SH-SY5Y (cell line): ENCODE measurements at regions not wholly inside any gene's neighbourhood (a gene's known extent, or its start where the extent isn't known, plus 50 kb on each side); places are given as distances from the start of the nearest gene placed in this dataset.

Source experiments
- GATA2 ChIP-seq: IDR thresholded peaks from 2 replicates; pipeline ENCODE4 v1.6.1; 2011; ENCODE audit warnings: mild to moderate bottlenecking, low read depth, low read length
- GATA3 ChIP-seq: IDR thresholded peaks from 2 replicates; pipeline ENCODE4 v1.6.1; 2011; ENCODE audit warnings: low read depth, mild to moderate bottlenecking, low read length, moderate library complexity

DNA sequence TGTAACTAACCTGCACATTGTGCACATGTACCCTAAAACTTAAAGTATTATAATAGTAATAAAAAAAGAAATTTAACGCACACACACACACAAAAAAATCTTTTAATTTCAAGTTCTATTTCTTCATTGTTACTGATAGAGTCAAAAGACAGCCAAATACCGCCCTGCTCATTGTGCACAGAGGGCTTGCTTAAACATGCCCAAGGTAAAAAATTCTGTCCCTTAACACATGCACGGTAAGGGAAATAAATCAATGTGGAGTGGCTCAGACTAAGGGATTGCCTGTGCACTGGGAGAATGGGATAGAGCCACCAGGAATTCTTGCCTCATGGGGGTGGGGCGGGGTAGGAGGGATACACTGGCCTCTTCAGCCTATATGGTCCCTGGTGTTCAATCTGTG, 468.0 kb downstream of the NUP35 start:
- no peak for TF ChIP-seq GATA2
- TF ChIP-seq GATA3 = no peak

DNA sequence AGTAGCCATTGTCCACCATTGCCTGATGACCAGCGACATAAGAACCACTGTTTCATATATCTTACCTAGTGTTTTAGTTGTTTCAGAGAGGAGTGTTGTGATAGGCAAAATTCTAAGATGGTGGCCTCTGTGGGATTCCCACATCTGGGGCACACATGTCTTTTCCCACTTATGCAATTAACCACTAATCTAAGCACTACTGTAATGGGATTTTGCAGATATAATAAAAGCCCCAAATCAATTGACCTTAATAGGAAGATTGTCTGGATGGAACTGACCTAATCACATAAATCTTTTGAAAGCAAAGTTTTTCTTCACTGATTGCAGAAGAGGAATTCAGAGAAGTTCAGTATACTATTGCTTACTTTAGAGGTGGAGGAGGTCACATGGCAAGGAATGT, 469.9 kb downstream of the NUP35 start:
- TF ChIP-seq GATA2 = no peak
- TF ChIP-seq GATA3 = no peak

DNA sequence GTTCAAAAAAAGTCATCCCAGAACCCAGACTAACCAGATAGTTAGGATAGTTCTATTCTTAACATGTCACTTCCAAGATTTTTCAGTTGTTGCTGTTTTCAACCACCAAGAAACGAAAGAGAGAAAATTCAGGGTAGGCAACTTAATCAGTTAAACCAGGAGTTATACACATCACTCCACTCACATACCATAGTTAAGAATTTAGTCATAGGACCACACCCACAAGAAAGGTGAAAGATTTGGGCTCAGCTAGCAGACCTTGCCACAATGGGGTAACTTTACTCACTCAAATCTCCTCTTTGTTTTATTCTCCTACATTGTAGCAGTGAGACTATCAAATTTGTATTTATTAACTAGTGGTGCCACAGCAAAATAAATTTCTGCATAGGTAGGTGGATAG, 473.6 kb downstream of the NUP35 start:
- TF ChIP-seq GATA3 (no peak), GATA2 (no peak)

DNA sequence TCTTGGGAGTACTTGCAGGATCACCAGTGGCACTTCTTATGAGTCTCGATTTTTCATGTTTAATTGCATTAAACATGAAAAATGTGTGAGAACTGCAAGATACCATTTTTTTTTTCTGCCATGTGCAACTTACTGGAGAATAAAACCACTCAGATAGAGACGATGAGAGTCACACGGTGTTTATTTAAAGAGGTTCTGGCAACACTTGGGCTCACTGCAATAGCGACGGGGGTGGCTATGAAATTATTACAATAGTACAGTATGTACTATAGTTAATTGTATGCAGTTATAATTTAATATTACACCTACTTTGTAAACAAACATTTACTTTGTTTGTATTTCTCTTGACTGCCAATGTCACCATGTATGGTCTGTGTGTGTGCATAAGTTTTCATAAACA, 479.8 kb downstream of the NUP35 start:
- no peak for TF ChIP-seq GATA3
- TF ChIP-seq GATA2 = no peak

DNA sequence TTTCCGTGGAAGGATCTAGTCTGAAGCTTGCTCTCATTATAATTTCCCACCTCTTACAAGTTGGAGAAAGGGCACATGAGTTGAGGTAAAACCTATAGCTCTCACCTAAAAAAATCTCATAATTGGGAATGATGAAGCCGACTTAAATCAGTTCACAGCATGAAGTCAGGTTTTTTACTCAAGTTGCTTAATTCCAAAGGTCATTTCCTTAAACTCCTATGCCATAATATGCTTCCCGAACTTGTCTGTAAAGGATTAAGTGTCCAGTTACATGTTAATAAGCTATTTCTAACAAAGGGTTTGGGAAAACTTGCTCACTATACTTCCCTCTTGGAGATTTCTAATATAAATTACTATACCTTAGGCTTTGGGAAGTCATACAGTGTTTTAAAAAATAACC, 481.2 kb downstream of the NUP35 start:
- no peak for TF ChIP-seq GATA2
- no peak for TF ChIP-seq GATA3

DNA sequence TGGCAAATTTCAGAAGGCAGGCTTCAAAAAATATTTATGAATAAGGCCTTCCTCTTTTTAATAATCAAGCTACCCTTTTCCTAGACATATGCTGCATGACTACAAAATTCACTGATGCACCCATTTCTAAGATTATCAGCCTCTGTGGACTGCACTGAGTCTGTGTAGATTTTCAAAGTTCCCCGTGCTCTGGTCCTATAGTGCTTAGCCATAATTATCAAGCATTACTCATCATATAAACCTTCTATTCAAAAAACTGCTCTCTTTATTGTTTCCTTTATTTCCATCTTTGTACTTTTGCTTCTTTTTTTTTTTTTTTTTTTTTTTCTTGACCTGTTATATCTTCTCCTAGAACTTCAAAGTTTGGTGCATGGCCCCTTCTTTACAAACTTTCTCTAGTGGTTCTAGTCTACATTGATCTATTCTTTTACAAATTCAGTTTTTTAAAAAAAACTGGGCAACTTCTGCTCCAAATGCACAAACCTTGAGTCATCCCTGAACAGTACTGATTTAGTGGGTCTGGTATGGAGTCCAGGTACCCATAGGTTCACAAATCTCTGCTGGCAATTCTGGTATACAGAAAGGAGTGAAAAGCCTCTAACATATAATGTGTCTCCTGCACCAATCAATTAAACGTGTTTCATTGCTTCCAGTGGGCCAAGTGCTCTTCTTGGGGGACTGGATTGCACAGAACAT, 481.9 kb downstream of the NUP35 start:
- TF ChIP-seq GATA2 = no peak
- no peak for TF ChIP-seq GATA3

DNA sequence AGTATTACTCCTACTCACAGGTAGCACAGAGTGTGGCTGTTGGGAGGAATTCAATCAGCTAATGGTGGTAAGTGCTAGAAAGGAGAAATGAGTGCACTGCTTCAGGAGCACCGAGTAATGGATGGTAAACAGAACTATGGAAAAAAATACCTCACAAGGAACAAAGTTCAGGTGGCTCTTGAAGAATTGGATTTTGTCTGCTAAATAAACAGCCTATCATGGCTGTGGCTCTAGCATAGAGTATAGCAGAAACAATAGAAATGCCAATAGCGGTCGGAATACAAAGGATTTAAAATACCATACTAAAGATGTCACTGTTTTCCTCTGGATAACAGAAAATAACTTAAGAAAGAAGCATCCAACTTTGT, 482.5 kb downstream of the NUP35 start:
- TF ChIP-seq GATA2 (no peak), GATA3 (no peak)

DNA sequence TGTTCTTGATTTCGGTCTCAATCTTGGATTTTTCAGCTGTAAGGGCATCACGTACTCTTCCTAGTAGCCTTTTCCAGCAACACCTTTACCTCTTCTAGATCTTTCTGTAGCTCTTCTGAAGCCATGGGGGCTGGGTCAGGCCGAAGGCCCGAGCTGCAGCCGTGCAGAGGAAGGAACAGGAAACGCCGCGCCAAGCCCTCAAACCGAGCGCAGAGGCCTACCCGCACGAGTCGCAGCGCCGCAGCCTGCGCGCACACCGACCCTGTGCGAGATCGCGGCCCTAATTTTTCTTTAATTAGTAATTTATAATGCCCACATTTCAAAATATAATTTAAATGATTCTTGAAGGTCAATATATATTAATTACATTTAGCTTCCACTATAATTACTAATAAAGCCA, 483.8 kb downstream of the NUP35 start:
- no peak for TF ChIP-seq GATA2
- TF ChIP-seq GATA3 = no peak

DNA sequence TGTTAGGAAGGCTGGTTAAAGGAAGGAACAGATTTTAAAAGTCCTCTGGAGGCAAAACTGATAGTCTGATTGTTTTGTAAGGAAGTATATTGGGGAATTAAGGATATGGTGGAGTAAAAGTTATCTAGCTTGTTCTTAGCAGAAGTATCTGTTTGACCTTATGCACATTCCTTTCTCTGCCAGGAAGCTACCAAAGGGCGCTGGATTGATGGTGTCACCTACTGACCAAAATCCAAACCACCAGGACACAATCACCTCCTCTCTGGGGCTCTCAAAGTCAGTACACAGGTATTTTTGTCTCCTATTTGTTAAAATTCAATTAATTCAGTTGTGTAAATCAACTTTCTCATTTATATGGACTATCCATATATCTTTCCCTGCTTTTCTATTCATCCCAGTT, 484.5 kb downstream of the NUP35 start:
- TF ChIP-seq GATA2 = no peak
- no peak for TF ChIP-seq GATA3

DNA sequence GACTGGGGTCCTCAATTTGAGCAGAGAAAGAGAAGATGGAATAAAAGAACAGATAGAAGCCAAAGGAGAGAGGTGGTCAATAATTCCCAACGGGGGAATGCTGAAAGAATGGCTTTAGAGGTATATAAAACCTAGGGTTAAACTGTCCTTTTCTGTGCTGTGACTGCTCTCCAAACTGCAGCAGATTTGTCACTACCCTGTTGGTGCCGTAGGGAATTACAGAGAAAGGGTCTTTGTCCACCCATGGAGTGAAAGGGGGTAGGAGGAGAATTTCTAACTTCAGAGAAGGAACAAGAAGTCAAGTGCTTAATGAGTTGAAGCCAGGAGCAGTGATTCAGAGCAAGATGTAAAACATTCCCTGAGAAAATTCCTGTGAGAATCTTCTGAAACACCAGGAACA, 486.5 kb downstream of the NUP35 start:
- TF ChIP-seq GATA2 = no peak
- no peak for TF ChIP-seq GATA3

DNA sequence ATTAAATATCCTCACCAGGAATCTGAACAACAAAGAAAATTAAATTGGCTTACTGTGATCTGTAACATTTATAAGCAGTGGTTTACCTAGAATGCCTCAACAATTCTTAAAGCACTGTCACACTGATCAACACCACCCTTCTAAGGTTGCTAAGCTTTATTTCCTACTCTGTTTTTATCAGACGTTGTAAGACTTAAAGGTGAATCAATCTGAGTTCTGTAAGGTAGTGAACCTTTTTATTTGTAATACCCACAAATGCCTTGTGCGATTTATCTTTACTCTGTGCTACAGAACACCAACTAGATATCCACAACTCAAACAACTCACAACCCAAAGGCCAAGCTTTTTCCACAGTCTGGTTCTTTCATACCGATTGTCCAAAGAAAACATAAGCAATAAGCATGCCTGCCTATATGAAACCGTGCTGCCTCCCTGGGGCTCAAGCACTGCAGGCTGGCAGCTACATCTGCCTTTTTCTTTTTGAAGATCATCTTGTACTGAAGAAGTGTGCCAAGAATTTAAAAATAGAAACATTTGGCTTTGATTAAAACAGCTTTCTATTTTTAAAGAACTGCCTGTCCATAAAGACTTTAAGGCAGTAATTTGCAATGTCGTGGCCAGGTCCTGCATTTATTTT, 490.7 kb downstream of the NUP35 start:
- TF ChIP-seq GATA2 = no peak
- TF ChIP-seq GATA3 = no peak

DNA sequence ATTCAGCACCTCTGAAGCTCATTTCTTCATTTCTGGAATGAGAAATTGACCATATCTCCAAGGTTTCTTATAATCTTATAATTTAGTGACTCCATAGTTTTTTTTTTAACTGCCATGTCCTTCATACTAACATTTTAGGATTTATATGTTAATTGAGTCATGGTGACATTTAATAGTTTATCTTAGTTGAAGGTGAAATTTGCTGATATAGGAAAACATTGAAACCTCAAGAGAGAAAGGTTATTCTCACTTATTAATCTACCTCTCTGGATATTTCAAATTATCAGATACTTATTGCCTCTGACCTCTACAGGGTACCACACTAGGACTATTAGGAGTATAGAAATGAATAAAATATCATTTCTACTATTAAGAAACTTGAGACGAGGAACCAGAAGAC, 499.0 kb downstream of the NUP35 start:
- no peak for TF ChIP-seq GATA2
- no peak for TF ChIP-seq GATA3

DNA sequence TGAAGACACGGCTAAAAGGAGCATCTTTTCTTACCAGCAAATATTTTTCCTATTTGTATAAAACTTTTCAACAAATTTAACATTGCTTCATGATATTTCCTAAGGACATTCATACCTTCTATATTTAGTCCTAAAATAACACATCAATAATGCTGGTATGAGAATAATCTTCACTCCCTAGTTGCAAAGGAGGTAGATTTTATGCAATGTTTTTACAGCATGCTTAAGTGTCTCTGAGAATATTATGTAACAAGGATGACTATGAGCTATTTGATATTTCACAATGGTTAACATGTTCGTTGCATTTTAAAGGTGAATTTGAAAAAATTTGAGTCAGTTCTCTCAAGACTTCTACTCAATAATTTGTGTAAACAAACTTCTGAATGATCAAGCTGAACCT, 506.7 kb downstream of the NUP35 start:
- TF ChIP-seq GATA3 (no peak), GATA2 (no peak)

DNA sequence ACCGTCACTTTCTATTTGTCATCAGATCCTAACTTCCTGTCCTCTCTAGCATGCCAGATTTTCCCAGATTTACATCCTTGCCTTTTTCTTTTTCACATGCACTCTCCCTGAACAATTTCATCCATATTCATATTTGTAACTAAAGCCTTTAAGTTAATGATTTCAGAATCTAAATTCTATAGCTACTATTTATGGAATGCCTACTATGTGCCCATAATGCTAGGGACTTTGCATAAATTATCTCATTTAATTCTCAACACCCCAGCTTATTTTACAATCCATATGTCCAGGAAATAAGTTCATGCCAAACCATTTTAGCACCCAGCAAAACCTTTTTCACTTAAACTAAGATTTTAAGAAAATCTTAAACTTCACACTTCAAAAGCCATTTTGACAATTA, 531.9 kb downstream of the NUP35 start:
- TF ChIP-seq GATA2 = no peak
- TF ChIP-seq GATA3 = no peak

DNA sequence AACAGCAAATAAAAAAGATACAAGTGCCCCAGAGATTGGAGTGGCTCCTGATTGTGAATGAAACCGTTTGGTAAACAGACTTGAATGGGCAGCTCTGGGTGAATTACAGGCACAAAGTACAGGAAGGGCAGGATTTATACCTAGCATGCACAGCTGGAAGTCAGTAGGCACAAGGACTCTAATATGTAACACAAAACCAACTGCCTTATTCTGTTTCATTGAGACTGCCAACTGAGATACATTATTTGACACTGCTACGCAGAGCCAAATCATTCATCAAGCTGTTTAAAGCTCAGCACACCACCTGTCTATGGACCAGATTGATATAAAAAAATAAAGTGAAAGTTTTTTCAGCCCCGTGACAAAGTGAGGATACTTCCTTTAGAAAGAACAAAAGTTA, 541.2 kb downstream of the NUP35 start:
- no peak for TF ChIP-seq GATA2
- no peak for TF ChIP-seq GATA3

DNA sequence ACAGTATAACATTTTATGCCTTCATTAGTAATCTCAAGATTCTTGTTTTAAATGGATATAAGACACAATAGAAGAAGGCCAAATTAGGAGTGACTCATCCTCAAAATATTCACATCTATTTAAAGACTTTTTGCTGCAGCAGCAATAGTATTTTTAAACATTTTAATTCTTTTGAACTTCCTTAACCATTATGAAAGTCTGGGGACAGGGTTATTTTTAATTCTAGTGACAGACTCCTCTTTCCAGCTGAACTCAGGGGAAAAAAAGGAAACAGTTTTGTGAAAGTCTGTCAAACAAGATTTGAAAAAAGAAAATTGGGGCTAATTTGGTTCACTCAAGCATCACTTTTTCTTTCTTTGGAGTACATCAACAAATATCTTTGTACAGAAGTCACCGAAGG, 541.8 kb downstream of the NUP35 start:
- TF ChIP-seq GATA2 (no peak), GATA3 (no peak)

DNA sequence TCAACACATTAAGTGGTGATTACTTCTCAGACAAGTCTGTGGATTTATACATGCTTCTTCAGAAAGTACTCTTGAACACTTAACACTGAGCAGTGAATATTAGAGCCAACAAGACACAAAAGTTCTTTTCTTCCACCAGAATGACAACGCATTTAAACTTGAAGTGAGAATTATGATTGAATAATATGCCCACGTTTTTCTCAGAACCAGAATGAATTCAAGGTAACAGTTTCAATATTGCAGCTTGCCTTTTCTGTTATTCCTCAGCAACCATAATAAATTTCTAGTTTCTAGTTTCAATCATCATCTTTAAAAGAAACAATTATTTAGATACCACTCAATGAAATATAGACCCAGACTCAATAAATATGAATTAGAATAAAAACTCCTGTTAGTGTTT, 547.0 kb downstream of the NUP35 start:
- TF ChIP-seq GATA3 (no peak), GATA2 (no peak)
